ENCODE measurements at regions not wholly inside any gene's neighbourhood (a gene's known extent, or its start where the extent isn't known, plus 50 kb on each side); places are given as distances from the start of the nearest gene placed in this dataset.
"Not testable (repeated sequence)": the region's sequence is repeated elsewhere in the genome, so short reads cannot be mapped to it uniquely, and the experiment has no call there.

DNA sequence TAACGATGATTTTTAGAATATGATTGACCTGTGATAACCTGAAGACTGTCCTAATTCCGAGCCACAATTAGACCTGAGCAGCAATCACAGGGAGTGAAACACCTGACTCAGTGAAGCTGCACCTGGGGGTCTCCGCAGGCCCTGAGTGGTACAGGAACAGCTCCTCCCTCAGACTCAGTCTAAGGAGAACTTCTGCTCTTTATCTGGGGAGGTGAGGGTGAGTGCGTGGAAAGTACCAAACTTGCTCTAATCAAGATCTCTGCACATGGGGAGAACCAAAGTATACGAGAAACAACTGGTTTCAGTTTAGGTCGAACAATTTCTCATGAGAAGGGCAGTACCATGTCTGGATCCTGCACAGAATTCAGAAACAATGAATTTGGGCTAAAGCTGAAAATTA, 555.3 kb downstream of the TMEM121 start:
- DNase-seq, H3K4me3 Mint-ChIP-seq, POLR2A ChIA-PET, H3K36me3 Mint-ChIP-seq, H3K27ac Mint-ChIP-seq, ATAC-seq, H3K9me3 Mint-ChIP-seq: not testable (repeated sequence)
- peaks cover 7 to 22% (median 14%) of the 10 kb centered on the region in 5 donors for H3K27me3 Mint-ChIP-seq
- H3K4me1 Mint-ChIP-seq = peaks cover 0 to 11% (median 8%) of the 10 kb centered on the region in 4 donors

DNA sequence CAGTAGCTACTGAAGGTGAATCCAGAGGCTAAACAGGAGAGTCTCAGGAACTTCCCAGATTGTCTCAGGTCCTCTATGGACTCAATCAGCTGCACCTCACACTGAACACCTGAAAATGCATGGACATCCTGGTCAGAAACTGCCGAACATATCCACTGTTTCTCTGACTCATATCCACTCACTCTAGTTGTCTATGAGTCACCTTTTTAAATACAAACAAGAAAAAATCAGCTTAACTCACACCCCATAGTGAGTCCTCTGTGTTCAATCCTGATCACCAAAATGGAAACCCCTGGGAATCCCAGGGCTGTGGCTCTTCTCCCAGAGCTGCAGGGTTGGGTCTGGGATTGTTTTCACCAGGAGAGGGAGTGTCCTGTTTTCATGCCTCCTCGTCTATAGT, 556.7 kb downstream of the TMEM121 start:
- H3K36me3 Mint-ChIP-seq = no peaks in the 10 kb centered on the region
- no peaks in the 10 kb centered on the region for H3K9me3 Mint-ChIP-seq
- no peak for ATAC-seq
- POLR2A ChIA-PET = no interaction called here
- H3K4me3 Mint-ChIP-seq = no peak overlapping the region
- H3K27ac Mint-ChIP-seq = no peak overlapping the region
- DNase-seq = no peak
- H3K27me3 Mint-ChIP-seq = peaks cover 5 to 22% (median 14%) of the 10 kb centered on the region in 5 donors
- peaks cover 0 to 21% (median 13%) of the 10 kb centered on the region in 4 donors for H3K4me1 Mint-ChIP-seq

DNA sequence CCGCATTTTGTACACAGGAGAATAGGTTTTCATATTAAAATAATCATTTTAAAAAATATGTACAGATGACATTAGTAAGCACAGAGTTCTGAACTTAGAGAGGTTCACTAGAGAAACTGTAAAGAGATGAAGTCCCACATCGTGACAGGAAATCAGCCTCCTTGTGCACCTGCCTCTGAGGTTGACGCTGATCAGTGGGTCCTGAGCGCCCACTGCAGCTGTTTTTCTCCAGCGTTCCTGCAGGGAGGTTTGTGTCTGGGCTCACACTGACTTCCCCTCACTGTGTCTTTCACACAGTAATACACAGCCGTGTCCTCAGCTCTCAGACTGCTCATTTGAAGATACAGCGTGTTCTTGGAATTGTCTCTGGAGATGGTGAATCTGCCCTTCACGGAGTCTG, 561.5 kb downstream of the TMEM121 start:
- DNase-seq (peak in 1 of 10 donors; percentile 5), ATAC-seq (peak in 1 of 2 donors; percentile 50)
- Mint-ChIP-seq H3K4me3 (peak overlapping the region in 3 of 10 donors; percentile 7 to 39 (median 20)), H3K27me3 (peaks cover 0 to 3% (median 1%) of the 10 kb centered on the region in 5 donors), H3K4me1 (peaks cover 0 to 31% (median 18%) of the 10 kb centered on the region in 4 donors), H3K9me3 (no peaks in the 10 kb centered on the region), H3K36me3 (no peaks in the 10 kb centered on the region), H3K27ac (no peak overlapping the region)
- POLR2A ChIA-PET = no interaction called here

DNA sequence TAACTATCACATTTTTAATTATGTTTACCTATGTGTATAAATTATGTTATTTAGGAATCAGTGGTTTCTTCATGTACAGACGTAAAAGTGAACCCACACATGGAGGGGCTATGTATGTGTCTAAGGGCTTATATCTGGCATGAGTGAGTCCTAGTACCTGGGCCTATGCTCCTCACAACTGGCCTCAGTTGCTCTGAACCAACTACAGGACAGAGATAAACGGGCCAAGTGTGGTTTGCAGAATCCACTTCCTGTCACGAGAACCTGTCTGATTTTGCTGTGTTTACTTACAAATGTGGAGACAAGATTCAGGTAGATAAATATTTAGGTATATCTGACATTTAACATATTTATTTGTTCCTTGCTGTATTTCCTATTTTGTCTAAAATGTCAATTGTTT, 562.5 kb downstream of the TMEM121 start:
- Mint-ChIP-seq H3K4me1 (peaks cover 0 to 31% (median 18%) of the 10 kb centered on the region in 4 donors), H3K27ac (peak overlapping the region in 2 of 10 donors; percentile 24 to 41)
- ATAC-seq, H3K36me3 Mint-ChIP-seq, DNase-seq, POLR2A ChIA-PET, H3K4me3 Mint-ChIP-seq, H3K9me3 Mint-ChIP-seq, H3K27me3 Mint-ChIP-seq: not testable (repeated sequence)

DNA sequence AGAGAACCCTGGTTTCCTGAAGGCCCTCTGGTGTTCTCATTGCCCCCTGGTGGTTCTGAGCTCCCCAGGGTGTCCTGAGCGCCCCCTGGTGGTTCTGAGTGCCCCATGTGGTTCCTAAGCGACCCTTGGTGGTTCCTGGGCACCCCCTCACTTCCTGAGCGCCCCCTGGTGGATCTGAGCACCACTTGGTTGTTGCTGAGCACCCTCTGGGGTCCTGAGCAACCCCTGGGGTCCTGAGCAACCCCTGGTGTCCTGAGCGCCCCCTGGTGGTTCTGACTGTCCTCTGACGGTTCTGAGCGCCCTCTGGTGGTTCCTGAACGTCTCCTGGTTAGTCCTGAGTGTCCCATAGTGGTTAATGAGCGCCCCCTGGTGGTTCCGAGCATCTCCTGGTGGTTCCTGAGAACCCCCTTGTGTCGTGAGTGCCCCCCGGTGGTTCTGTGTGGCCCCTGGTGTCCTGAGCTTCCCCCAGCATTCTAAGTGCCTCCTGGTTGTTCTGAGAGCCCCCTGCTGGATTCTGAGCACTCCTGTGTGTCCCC, 568.3 kb downstream of the TMEM121 start:
- DNase-seq (peak in 6 of 10 donors; percentile 24 to 74 (median 43)), ATAC-seq (peak in 1 of 2 donors; percentile 57)
- POLR2A ChIA-PET = no interaction called here
- Mint-ChIP-seq H3K4me3 (no peak overlapping the region), H3K27ac (no peak overlapping the region), H3K36me3 (no peaks in the 10 kb centered on the region), H3K9me3 (no peaks in the 10 kb centered on the region), H3K4me1 (no peaks in the 10 kb centered on the region), H3K27me3 (peaks cover 0 to 2% (median 0%) of the 10 kb centered on the region in 5 donors)

DNA sequence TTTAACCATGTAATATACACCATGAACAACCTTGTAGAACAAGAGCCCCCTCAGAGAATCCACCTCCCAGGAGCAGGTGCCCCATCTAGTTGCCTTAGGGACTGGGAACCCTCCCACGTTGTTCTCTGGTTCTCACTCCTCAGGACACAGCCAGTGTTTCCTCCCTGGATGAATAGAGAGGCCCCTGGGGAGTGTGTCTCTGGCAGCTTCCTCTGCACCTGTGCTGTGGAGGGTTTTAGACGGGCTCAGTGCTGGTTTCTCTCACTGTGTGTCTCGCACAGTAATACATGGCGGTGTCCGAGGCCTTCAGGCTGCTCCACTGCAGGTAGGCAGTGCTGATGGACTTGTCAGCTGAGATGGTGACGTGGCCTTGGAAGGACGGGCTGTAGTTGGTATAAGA, 581.3 kb downstream of the TMEM121 start:
- DNase-seq (no peak), ATAC-seq (no peak)
- no peaks in the 10 kb centered on the region for H3K9me3 Mint-ChIP-seq
- no peaks in the 10 kb centered on the region for H3K4me1 Mint-ChIP-seq
- no peak overlapping the region for H3K27ac Mint-ChIP-seq
- no peaks in the 10 kb centered on the region for H3K36me3 Mint-ChIP-seq
- POLR2A ChIA-PET = no interaction called here
- peaks cover 0 to 34% (median 17%) of the 10 kb centered on the region in 5 donors for H3K27me3 Mint-ChIP-seq
- H3K4me3 Mint-ChIP-seq = no peak overlapping the region

DNA sequence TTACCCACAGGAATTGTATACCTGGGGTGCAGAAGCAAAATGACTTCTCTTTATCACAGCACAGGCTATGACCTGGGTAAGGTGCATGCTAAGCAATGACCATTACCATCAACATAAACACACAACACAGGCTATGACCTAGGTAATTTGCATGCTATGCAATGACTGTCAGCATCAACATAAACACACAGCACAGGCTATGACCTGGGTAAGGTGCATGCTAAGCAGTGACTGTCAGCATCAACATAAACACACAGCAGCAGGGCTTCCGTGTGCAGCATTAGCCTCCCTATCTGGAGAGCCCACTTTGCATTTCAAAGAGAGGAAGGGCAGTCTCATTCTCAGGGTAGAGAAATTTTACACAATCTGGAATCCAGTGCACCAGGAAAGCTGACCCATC, 583.0 kb downstream of the TMEM121 start:
- no peaks in the 10 kb centered on the region for H3K4me1 Mint-ChIP-seq
- no peak overlapping the region for H3K27ac Mint-ChIP-seq
- H3K9me3 Mint-ChIP-seq = no peaks in the 10 kb centered on the region
- ATAC-seq (no peak), DNase-seq (no peak)
- H3K4me3 Mint-ChIP-seq = no peak overlapping the region
- peaks cover 0 to 22% (median 11%) of the 10 kb centered on the region in 5 donors for H3K27me3 Mint-ChIP-seq
- H3K36me3 Mint-ChIP-seq = no peaks in the 10 kb centered on the region
- POLR2A ChIA-PET = no interaction called here

DNA sequence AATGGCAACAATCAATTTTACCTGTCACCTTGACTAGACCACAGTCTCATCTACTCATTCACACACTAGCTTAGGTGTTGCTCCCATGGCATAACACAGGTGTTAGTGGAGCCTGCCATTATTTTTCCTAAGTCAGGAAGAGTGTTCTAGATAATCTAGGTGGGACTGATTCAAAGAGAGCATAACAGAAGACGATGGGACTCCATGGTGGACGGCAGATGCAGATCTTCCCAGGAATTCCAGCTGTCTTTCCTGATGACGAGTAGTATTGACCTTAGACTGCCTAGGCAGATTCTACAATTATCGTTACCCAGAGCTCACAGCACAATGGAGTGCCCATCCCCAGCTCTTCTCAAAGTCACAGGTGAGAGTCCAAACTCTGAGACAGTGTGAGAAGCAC, 589.0 kb downstream of the TMEM121 start:
- DNase-seq = no peak
- peak overlapping the region in 8 of 10 donors; percentile 58 to 94 (median 86) for H3K27ac Mint-ChIP-seq
- no peaks in the 10 kb centered on the region for H3K36me3 Mint-ChIP-seq
- peaks cover 8 to 32% (median 18%) of the 10 kb centered on the region in 4 donors for H3K4me1 Mint-ChIP-seq
- no peak for ATAC-seq
- H3K9me3 Mint-ChIP-seq = no peaks in the 10 kb centered on the region
- H3K27me3 Mint-ChIP-seq = peaks cover 0 to 23% (median 12%) of the 10 kb centered on the region in 5 donors
- POLR2A ChIA-PET = no interaction called here
- H3K4me3 Mint-ChIP-seq = peak overlapping the region in 5 of 10 donors; percentile 42 to 70 (median 47)

DNA sequence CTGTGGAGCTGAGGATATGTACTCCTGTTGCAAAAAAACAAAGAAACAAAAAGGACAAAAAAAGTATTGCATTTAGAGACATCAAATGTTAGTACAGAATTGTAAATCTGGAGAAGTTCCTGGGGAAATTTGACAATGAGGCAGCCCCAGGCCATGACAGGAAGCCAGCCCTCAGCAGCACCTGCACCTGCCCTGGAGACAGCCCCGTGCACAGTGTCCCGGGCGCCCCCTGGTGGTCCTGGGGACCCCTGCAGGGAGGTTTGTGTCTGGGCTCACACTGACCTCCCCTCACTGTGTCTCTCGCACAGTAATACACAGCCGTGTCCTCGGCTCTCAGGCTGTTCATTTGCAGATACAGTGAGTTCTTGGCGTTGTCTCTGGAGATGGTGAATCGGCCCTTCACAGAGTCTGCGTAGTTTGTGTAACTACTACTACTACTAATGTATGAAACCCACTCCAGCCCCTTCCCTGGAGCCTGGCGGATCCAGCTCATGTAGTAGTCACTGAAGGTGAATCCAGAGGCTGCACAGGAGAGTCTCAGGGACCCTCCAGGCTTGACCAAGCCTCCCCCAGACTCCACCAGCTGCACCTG, 590.1 kb downstream of the TMEM121 start:
- H3K36me3 Mint-ChIP-seq, H3K9me3 Mint-ChIP-seq, POLR2A ChIA-PET: not testable (repeated sequence)
- DNase-seq (peak in 4 of 10 donors; percentile 3 to 56 (median 26)), ATAC-seq (peak; percentile 54 to 80)
- peak overlapping the region in 4 of 10 donors; percentile 26 to 47 (median 30) for H3K4me3 Mint-ChIP-seq
- H3K4me1 Mint-ChIP-seq = peaks cover 8 to 39% (median 20%) of the 10 kb centered on the region in 4 donors
- peaks cover 0 to 30% (median 12%) of the 10 kb centered on the region in 5 donors for H3K27me3 Mint-ChIP-seq
- H3K27ac Mint-ChIP-seq = peak overlapping the region in 8 of 10 donors; percentile 64 to 94 (median 87)

DNA sequence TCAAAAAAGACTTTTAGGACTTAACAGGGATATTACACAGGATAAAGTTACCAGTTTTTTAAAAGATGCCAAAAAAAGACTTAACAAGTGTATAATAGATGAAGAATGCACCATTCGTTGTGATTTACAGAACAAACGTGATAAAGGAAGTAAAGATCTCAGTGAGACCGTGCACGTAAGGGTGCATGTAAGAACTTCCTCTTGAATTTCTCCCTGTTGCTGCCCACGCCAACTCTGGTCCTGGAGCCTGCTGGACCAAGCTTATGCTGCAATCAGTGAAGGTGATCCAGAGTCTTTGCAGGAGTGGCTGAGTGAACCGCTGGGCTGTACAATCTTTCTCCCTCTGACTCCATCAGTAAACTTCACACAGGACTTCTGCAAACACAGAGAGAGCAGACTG, 593.7 kb downstream of the TMEM121 start:
- H3K27ac Mint-ChIP-seq = peak overlapping the region in 7 of 10 donors; percentile 13 to 89 (median 82)
- no peaks in the 10 kb centered on the region for H3K9me3 Mint-ChIP-seq
- H3K4me3 Mint-ChIP-seq = peak overlapping the region in 8 of 10 donors; percentile 7 to 82 (median 68)
- peaks cover 0 to 30% (median 12%) of the 10 kb centered on the region in 5 donors for H3K27me3 Mint-ChIP-seq
- H3K36me3 Mint-ChIP-seq = no peaks in the 10 kb centered on the region
- DNase-seq (no peak), ATAC-seq (peak in 1 of 2 donors; percentile 30)
- H3K4me1 Mint-ChIP-seq = peaks cover 8 to 37% (median 20%) of the 10 kb centered on the region in 4 donors
- POLR2A ChIA-PET = no interaction called here

DNA sequence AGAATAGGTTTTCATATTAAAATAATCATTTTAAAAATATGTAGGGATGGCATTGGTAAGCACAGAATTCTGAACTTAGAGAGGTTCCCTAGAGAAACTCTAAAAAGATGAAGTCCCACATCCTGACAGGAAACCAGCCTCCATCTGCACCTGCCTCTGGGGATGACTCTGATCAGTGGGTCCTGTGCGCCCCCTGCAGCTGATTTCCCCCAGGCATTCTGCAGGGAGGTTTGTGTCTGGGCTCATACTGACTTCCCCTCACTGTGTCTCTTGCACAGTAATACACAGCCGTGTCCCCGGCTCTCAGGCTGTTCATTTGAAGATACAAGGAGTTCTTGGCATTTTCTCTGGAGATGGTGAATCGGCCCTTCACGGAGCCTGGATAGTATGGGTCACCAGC, 602.9 kb downstream of the TMEM121 start:
- ATAC-seq (no peak), DNase-seq (peak in 5 of 10 donors; percentile 23 to 56 (median 40))
- POLR2A ChIA-PET = no interaction called here
- no peaks in the 10 kb centered on the region for H3K36me3 Mint-ChIP-seq
- H3K9me3 Mint-ChIP-seq = no peaks in the 10 kb centered on the region
- peaks cover 11 to 24% (median 20%) of the 10 kb centered on the region in 4 donors for H3K4me1 Mint-ChIP-seq
- H3K27me3 Mint-ChIP-seq = peaks cover 0 to 12% (median 0%) of the 10 kb centered on the region in 5 donors
- peak overlapping the region in 3 of 10 donors; percentile 14 to 58 (median 14) for H3K4me3 Mint-ChIP-seq
- peak overlapping the region in 6 of 10 donors; percentile 8 to 82 (median 72) for H3K27ac Mint-ChIP-seq

DNA sequence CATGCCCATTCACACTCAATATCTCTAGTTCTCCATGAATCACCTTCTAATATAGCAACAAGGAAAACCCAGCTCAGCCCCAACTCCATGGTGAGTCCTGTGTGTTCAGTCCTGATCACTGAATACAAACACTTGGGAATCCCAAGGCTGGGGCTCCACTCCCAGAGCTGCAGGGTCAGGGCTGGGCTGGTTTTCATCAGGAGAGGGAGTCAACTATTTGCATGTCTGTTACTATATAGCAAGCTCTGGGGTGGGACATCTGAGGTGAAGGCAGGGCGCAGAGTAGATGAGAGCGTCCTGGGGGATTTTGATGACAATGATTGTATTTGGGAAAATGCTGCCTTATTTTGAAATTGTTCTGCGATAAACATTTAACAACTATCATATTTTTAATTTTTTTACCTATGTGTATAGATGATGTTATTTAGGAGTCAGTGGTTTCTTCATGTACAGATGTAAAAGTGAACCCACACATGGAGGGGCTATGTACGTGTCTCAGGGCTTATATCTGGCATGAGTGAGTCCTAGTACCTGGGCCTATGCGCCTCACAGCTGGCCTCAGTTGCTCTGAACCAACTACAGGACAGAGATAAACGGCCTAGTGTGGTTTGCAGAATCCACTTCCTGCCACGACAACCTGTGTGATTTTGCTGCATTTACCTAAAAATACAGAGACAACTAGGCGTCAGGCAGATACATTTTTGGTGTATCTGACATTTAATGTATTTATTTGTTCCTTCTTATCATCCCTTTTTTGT, 603.7 kb downstream of the TMEM121 start:
- H3K36me3 Mint-ChIP-seq, DNase-seq, H3K9me3 Mint-ChIP-seq, POLR2A ChIA-PET, ATAC-seq: not testable (repeated sequence)
- peaks cover 0 to 10% (median 0%) of the 10 kb centered on the region in 5 donors for H3K27me3 Mint-ChIP-seq
- H3K4me1 Mint-ChIP-seq = peaks cover 11 to 33% (median 23%) of the 10 kb centered on the region in 4 donors
- H3K27ac Mint-ChIP-seq = peak overlapping the region in 6 of 10 donors; percentile 21 to 83 (median 74)
- H3K4me3 Mint-ChIP-seq = peak overlapping the region in 4 of 10 donors; percentile 14 to 50 (median 32)

DNA sequence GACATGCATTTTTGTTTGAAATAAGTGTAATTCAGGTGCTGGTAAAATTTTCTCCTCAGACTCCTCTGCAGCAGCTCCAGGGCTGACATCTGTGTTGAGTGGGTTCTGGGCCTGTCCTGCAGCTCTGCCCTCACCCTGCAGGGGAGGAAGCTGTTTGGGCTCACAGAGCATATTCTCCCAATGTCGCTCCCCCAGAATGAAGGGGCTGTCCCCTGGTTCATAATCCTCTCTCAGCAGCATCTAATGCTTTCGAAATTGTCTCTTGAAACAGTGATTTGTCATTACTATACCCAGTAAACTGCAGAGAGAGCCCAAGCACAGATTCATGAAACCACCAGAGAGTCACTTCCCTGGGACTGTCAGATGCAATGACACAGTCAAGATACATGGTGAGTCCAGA, 606.7 kb downstream of the TMEM121 start:
- H3K36me3 Mint-ChIP-seq, POLR2A ChIA-PET, H3K4me3 Mint-ChIP-seq, H3K27me3 Mint-ChIP-seq, DNase-seq, ATAC-seq, H3K9me3 Mint-ChIP-seq, H3K27ac Mint-ChIP-seq: not testable (repeated sequence)
- H3K4me1 Mint-ChIP-seq = peaks cover 11 to 39% (median 23%) of the 10 kb centered on the region in 4 donors
